ENCODE measurements at regions not wholly inside any gene's neighbourhood (a gene's known extent, or its start where the extent isn't known, plus 50 kb on each side); places are given as distances from the start of the nearest gene placed in this dataset.

DNA sequence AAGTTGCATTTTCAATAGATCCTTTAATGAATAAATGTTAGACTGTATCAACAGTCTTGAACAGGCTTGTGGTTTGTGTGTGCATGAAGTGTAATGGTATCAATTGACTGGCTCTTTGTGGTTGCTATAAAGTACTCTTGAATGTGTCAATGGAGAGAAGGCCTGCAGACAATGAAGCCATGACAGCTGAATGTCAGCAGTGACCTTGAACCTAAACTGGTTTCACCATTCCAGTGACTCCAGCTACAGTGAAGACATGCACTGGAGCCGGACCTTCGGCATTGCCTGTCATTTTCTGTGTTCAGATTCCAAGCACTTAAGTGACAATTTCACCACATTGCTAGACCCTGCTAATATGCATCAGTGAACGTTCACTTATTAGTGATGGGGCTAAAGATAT lies 276.0 kb upstream of the TMEM161B start:
- TF ChIP-seq POLR2A (IDR thresholded peaks at IDR 0.05; ENCODE audit: low read depth) (no peak), EP300 (IDR thresholded peaks at IDR 0.05) (no peak), POLR2AphosphoS5 (IDR thresholded peaks at IDR 0.05) (no peak)
- TF ChIP-seq, protein P1, sequence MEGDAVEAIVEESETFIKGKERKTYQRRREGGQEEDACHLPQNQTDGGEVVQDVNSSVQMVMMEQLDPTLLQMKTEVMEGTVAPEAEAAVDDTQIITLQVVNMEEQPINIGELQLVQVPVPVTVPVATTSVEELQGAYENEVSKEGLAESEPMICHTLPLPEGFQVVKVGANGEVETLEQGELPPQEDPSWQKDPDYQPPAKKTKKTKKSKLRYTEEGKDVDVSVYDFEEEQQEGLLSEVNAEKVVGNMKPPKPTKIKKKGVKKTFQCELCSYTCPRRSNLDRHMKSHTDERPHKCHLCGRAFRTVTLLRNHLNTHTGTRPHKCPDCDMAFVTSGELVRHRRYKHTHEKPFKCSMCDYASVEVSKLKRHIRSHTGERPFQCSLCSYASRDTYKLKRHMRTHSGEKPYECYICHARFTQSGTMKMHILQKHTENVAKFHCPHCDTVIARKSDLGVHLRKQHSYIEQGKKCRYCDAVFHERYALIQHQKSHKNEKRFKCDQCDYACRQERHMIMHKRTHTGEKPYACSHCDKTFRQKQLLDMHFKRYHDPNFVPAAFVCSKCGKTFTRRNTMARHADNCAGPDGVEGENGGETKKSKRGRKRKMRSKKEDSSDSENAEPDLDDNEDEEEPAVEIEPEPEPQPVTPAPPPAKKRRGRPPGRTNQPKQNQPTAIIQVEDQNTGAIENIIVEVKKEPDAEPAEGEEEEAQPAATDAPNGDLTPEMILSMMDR (IDR thresholded peaks at IDR 0.05), result no peak
